Liver (tissue), 7 donors: ENCODE measurements at regions not wholly inside any gene's neighbourhood (a gene's known extent, or its start where the extent isn't known, plus 50 kb on each side); places are given as distances from the start of the nearest gene placed in this dataset.

Experiments
- DNase-seq: peaks from one replicate; pipeline ENCODE4 v3.0.0-alpha.2; 2017; ENCODE audit warnings: low spot score
- H3K27ac ChIP-seq, 2 donors: one replicate each; pipeline ENCODE4 v1.7.0; 2013; ENCODE audit warnings: inconsistent platforms in 2 of 2, low read length in 2 of 2, control low read depth in 1 of 2, low read depth in 1 of 2, mild to moderate bottlenecking in 1 of 2
- H3K27me3 ChIP-seq, 4 donors: one replicate each; pipeline versions ENCODE4 v1.6.1 to v1.7.0; 2013; ENCODE audit warnings: low read length in 3 of 4, inconsistent platforms in 1 of 4, mild to moderate bottlenecking in 1 of 4, moderate library complexity in 1 of 4; ENCODE audit not compliant: control insufficient read depth in 4 of 4, insufficient read depth in 4 of 4
- H3K36me3 ChIP-seq, 4 donors: one replicate each; pipeline versions ENCODE4 v1.6.1 to v1.7.0; 2013; ENCODE audit warnings: low read length in 3 of 4, mild to moderate bottlenecking in 3 of 4, low read depth in 1 of 4, moderate library complexity in 1 of 4; ENCODE audit not compliant: control insufficient read depth in 4 of 4, insufficient read depth in 3 of 4
- H3K4me1 ChIP-seq, 4 donors: one replicate each; pipeline versions ENCODE4 v1.6.1 to v1.7.0; 2013; ENCODE audit warnings: low read length in 3 of 4, mild to moderate bottlenecking in 3 of 4, moderate library complexity in 1 of 4; ENCODE audit not compliant: control insufficient read depth in 4 of 4, insufficient read depth in 4 of 4
- H3K4me3 ChIP-seq, 3 donors: one replicate each; pipeline versions ENCODE4 v1.6.1 to v1.7.0; 2013; ENCODE audit warnings: low read length in 3 of 3, control low read depth in 1 of 3, low read depth in 1 of 3, mild to moderate bottlenecking in 1 of 3
- H3K9ac ChIP-seq, 2 donors: one replicate each; pipeline ENCODE4 v1.7.0; 2013; ENCODE audit warnings: low read length in 2 of 2, mild to moderate bottlenecking in 2 of 2, moderate library complexity in 2 of 2, control low read depth in 1 of 2, low read depth in 1 of 2
- H3K9me3 ChIP-seq, 4 donors: one replicate each; pipeline versions ENCODE4 v1.6.1 to v1.7.0; 2013; ENCODE audit warnings: low read length in 3 of 4; ENCODE audit not compliant: control insufficient read depth in 4 of 4
- ATF3 ChIP-seq: IDR thresholded peaks from 2 replicates; pipeline ENCODE4 v1.6.1; 2016; ENCODE audit warnings: antibody characterized with exemption
- EGR1 ChIP-seq, 2 donors: IDR thresholded peaks; 2 replicates each; pipeline ENCODE4 v1.6.1; 2016 to 2018; ENCODE audit warnings: antibody characterized with exemption in 2 of 2, low read depth in 2 of 2
- FOXA1 ChIP-seq: IDR thresholded peaks from 2 replicates; pipeline ENCODE4 v1.6.1; 2016; ENCODE audit warnings: antibody characterized with exemption
- FOXA2 ChIP-seq: IDR thresholded peaks from 2 replicates; pipeline ENCODE4 v1.6.1; 2016; ENCODE audit warnings: antibody characterized with exemption
- GABPA ChIP-seq, 2 donors: IDR thresholded peaks in 1 of 2; conservative IDR thresholded peaks in 1 of 2; 2 replicates each; pipeline ENCODE4 v1.6.1; 2016; ENCODE audit warnings: antibody characterized with exemption in 2 of 2, mild to moderate bottlenecking in 1 of 2, moderate library complexity in 1 of 2
- HNF4A ChIP-seq, 2 donors: conservative IDR thresholded peaks; 2 replicates each; pipeline ENCODE4 v1.6.1; 2016; ENCODE audit warnings: antibody characterized with exemption in 2 of 2, mild to moderate bottlenecking in 2 of 2
- HNF4G ChIP-seq: IDR thresholded peaks from 2 replicates; pipeline ENCODE4 v1.6.1; 2016; ENCODE audit warnings: antibody characterized with exemption
- JUND ChIP-seq, 2 donors: IDR thresholded peaks; 2 replicates each; pipeline ENCODE4 v1.6.1; 2016; ENCODE audit warnings: antibody characterized with exemption in 2 of 2
- NR2F2 ChIP-seq: IDR thresholded peaks from 2 replicates; pipeline ENCODE4 v1.6.1; 2016; ENCODE audit warnings: antibody characterized with exemption
- RAD21 ChIP-seq, 2 donors: IDR thresholded peaks; 2 replicates each; pipeline ENCODE4 v1.6.1; 2016; ENCODE audit warnings: antibody characterized with exemption in 2 of 2, mild to moderate bottlenecking in 2 of 2
- REST ChIP-seq: IDR thresholded peaks from 2 replicates; pipeline ENCODE4 v1.6.1; 2016; ENCODE audit warnings: antibody characterized with exemption, mild to moderate bottlenecking
- RXRA ChIP-seq, 2 donors: IDR thresholded peaks; 2 replicates each; pipeline ENCODE4 v1.6.1; 2017 to 2018; ENCODE audit warnings: antibody characterized with exemption in 2 of 2, mild to moderate bottlenecking in 1 of 2
- TAF1 ChIP-seq: conservative IDR thresholded peaks from 2 replicates; pipeline ENCODE4 v1.6.1; 2016; ENCODE audit warnings: antibody characterized with exemption, mild to moderate bottlenecking
- YY1 ChIP-seq: IDR thresholded peaks from 2 replicates; pipeline ENCODE4 v1.6.1; 2016; ENCODE audit warnings: antibody characterized with exemption, mild to moderate bottlenecking
- ZBTB33 ChIP-seq: IDR thresholded peaks from 2 replicates; pipeline ENCODE4 v1.6.1; 2016; ENCODE audit warnings: antibody characterized with exemption
- WGBS: extraction: QIAGEN DNeasy Blood & Tissue Kit; methylation state at CpG from one replicate; pipeline ENCODE4 v1.1.7; 2013; 5-methylcytosine and 5-hydroxymethylcytosine counted together
- TF ChIP-seq, protein P1 (sequence below): IDR thresholded peaks from 2 replicates; pipeline ENCODE4 v1.6.1; 2016; ENCODE audit warnings: antibody characterized with exemption
- donor health status: healthy.
- donor health status: healthy.
- donor health status: healthy.
- donor health status: healthy.

DNA sequence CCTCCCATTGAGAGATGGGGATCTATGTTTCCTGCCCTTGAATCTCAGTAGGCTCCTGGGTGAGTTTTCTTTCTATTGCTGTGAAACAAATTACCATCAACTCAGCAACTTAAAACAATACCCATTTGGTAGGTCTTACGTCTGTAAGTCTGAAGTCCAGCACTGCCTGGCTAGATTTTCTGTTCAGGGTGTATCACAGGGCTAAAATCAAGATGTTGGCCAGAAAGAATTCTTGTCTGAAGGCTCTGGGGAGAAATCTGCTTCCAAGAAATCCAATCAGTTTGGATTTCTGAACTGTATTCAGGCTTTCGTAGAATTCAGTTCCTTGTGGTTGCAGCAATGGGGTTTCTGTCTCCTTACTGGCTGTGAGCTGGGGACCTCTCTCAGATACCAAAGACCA lies 99.6 kb upstream of the SLC24A3 start:
- Histone ChIP-seq H3K4me3 (no peak overlapping the region), H3K36me3 (no peaks in the 10 kb centered on the region), H3K9me3 (no peaks in the 10 kb centered on the region), H3K9ac (no peak overlapping the region), H3K27ac (no peak overlapping the region), H3K27me3 (peaks cover 0 to 2% (median 0%) of the 10 kb centered on the region in 4 donors), H3K4me1 (no peaks in the 10 kb centered on the region)
- no peak for DNase-seq
- no peak for TF ChIP-seq YY1
- TF ChIP-seq JUND (IDR thresholded peaks at IDR 0.05): no peak
- TF ChIP-seq FOXA2: no peak
- no peak for TF ChIP-seq GABPA (IDR thresholded peaks at IDR 0.05 in 1 of 2, conservative IDR thresholded peaks at IDR 0.05 in 1 of 2)
- no peak for TF ChIP-seq ZBTB33
- TF ChIP-seq, protein P1, sequence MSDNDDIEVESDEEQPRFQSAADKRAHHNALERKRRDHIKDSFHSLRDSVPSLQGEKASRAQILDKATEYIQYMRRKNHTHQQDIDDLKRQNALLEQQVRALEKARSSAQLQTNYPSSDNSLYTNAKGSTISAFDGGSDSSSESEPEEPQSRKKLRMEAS: no peak
- no peak for TF ChIP-seq RAD21 (IDR thresholded peaks at IDR 0.05)
- no peak for TF ChIP-seq RXRA (IDR thresholded peaks at IDR 0.05)
- no peak for TF ChIP-seq NR2F2
- no peak for TF ChIP-seq EGR1 (IDR thresholded peaks at IDR 0.05; ENCODE audit: low read depth in 2 of 2)
- no peak for TF ChIP-seq REST
- 79% methylated on average over 2 of the region's 2 CpGs for WGBS

DNA sequence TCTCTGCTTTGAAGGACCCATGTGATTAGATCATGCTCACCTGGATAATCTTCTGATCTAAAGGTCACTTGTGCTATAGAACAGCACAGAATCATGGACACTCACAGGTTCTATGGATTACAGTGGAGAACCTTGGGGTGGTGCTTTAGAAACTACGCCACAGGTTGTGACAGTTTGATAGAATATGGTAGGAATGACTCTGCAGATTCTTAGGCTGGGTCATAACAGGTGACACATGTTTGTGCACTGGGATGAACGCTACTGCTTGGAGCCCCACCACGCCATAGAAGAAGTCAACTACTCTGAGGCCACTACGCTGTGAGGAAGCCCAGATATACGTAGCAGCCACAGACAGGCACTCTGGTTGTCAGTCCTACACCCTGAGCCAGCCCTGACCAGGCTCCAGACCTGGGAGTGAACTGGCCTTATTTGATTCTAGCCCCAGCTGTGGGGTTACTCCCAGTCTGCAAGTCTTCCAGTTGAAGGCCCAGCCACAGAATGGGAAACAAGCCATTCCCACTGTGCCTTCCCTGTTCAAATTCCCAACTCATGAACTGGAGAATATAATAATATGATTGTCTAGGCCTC lies 99.0 kb upstream of the SLC24A3 start:
- no peak for DNase-seq
- 91% methylated on average over 5 of the region's 5 CpGs for WGBS
- TF ChIP-seq ZBTB33 (no peak), JUND (IDR thresholded peaks at IDR 0.05) (no peak), GABPA (IDR thresholded peaks at IDR 0.05 in 1 of 2, conservative IDR thresholded peaks at IDR 0.05 in 1 of 2) (no peak), NR2F2 (no peak), RAD21 (IDR thresholded peaks at IDR 0.05) (no peak), REST (no peak), EGR1 (IDR thresholded peaks at IDR 0.05; ENCODE audit: low read depth in 2 of 2) (no peak), TAF1 (no peak), RXRA (IDR thresholded peaks at IDR 0.05) (no peak), FOXA1 (no peak), HNF4A (conservative IDR thresholded peaks at IDR 0.05) (no peak), ATF3 (no peak), FOXA2 (no peak), HNF4G (no peak)
- TF ChIP-seq, protein P1: no peak
- no peaks in the 10 kb centered on the region for H3K9me3 ChIP-seq
- H3K4me1 ChIP-seq: no peaks in the 10 kb centered on the region
- H3K27ac ChIP-seq: no peak overlapping the region
- H3K36me3 ChIP-seq: no peaks in the 10 kb centered on the region
- no peak overlapping the region for H3K9ac ChIP-seq
- H3K27me3 ChIP-seq: peaks cover 0 to 2% (median 0%) of the 10 kb centered on the region in 4 donors
- H3K4me3 ChIP-seq: no peak overlapping the region
